ENCODE measurements at regions not wholly inside any gene's neighbourhood (a gene's known extent, or its start where the extent isn't known, plus 50 kb on each side); places are given as distances from the start of the nearest gene placed in this dataset.

- Histone ChIP-seq H3K79me2 (ENCODE audit: insufficient read depth, low read length) (no peaks in the 10 kb centered on the region), H3K27me3 (ENCODE audit: insufficient read depth, low read length) (no peaks in the 10 kb centered on the region), H3K4me3 (ENCODE audit: low read depth, low read length, poor library complexity, severe bottlenecking) (no peak overlapping the region), H3K9me2 (ENCODE audit: low read depth, low read length) (no peaks in the 10 kb centered on the region), H3F3A (ENCODE audit: insufficient read depth, low read length) (no peaks in the 10 kb centered on the region), H3K27ac (ENCODE audit: low read depth, low read length, poor library complexity, severe bottlenecking) (no peak overlapping the region), H3K9ac (ENCODE audit: low read length) (no peak overlapping the region), H3K4me1 (ENCODE audit: insufficient read depth, low read length, severe bottlenecking) (no peaks in the 10 kb centered on the region), H3K36me3 (ENCODE audit: insufficient read depth, low read length) (no peaks in the 10 kb centered on the region), H3K4me2 (ENCODE audit: low read length) (no peak overlapping the region), H4K20me1 (ENCODE audit: insufficient read depth, low read length) (no peaks in the 10 kb centered on the region), H3K9me3 (ENCODE audit: low read length) (no peaks in the 10 kb centered on the region), H2AFZ (ENCODE audit: low read length) (no peak overlapping the region)
- TF ChIP-seq EZH2 (IDR thresholded peaks at IDR 0.05; ENCODE audit: borderline replicate concordance, low read length) = no peak
- no peak for TF ChIP-seq CTCF (IDR thresholded peaks at IDR 0.05; ENCODE audit: low read length)
Observed at GRCh38 chr6:80403365-80403764, 296.9 kb downstream of the BCKDHB start.

- no peaks in the 10 kb centered on the region for H3K9me2 ChIP-seq (ENCODE audit: low read depth, low read length)
- H3K4me1 ChIP-seq (ENCODE audit: insufficient read depth, low read length, severe bottlenecking) = no peaks in the 10 kb centered on the region
- no peak overlapping the region for H3K4me3 ChIP-seq (ENCODE audit: low read depth, low read length, poor library complexity, severe bottlenecking)
- H3K9me3 ChIP-seq (ENCODE audit: low read length) = no peaks in the 10 kb centered on the region
- TF ChIP-seq CTCF (IDR thresholded peaks at IDR 0.05; ENCODE audit: low read length) = no peak
- TF ChIP-seq EZH2 (IDR thresholded peaks at IDR 0.05; ENCODE audit: borderline replicate concordance, low read length) = no peak
- H3K79me2 ChIP-seq (ENCODE audit: insufficient read depth, low read length) = no peaks in the 10 kb centered on the region
- H3K27ac ChIP-seq (ENCODE audit: low read depth, low read length, poor library complexity, severe bottlenecking) = no peak overlapping the region
- no peak overlapping the region for H3K4me2 ChIP-seq (ENCODE audit: low read length)
- H2AFZ ChIP-seq (ENCODE audit: low read length) = no peak overlapping the region
- H3K9ac ChIP-seq (ENCODE audit: low read length) = no peak overlapping the region
- H3F3A ChIP-seq (ENCODE audit: insufficient read depth, low read length) = no peaks in the 10 kb centered on the region
- no peaks in the 10 kb centered on the region for H3K36me3 ChIP-seq (ENCODE audit: insufficient read depth, low read length)
- no peaks in the 10 kb centered on the region for H3K27me3 ChIP-seq (ENCODE audit: insufficient read depth, low read length)
- H4K20me1 ChIP-seq (ENCODE audit: insufficient read depth, low read length) = no peaks in the 10 kb centered on the region
Observed at GRCh38 chr6:80402266-80402665, 295.8 kb downstream of the BCKDHB start.

Measured in OCI-LY1 (cell line).